ENCODE measurements at regions not wholly inside any gene's neighbourhood (a gene's known extent, or its start where the extent isn't known, plus 50 kb on each side); places are given as distances from the start of the nearest gene placed in this dataset.
"Not testable (repeated sequence)": the region's sequence is repeated elsewhere in the genome, so short reads cannot be mapped to it uniquely, and the experiment has no call there.

GRCh38 chr2:154961676-154962075 is 263.2 kb downstream of the KCNJ3 start:
- Histone ChIP-seq H3K79me2 (ENCODE audit: control insufficient read depth, low read length) (no peaks in the 10 kb centered on the region), H3K4me3 (ENCODE audit: low read length) (no peak overlapping the region), H4K20me1 (ENCODE audit: control insufficient read depth, insufficient read depth, low read depth, low read length) (no peaks in the 10 kb centered on the region), H3K27me3 (ENCODE audit: control insufficient read depth, low read length) (no peaks in the 10 kb centered on the region), H3K4me2 (ENCODE audit: low read length) (no peak overlapping the region), H3K4me1 (ENCODE audit: control insufficient read depth, low read length) (no peaks in the 10 kb centered on the region), H3K36me3 (ENCODE audit: control insufficient read depth, low read length) (no peaks in the 10 kb centered on the region), H3K9me3 (ENCODE audit: control insufficient read depth, insufficient read depth, low read length) (no peaks in the 10 kb centered on the region), H3F3A (ENCODE audit: control insufficient read depth, insufficient read depth) (no peaks in the 10 kb centered on the region), H3K27ac (ENCODE audit: low read depth, low read length) (no peak overlapping the region), H3K9me2 (replicated peaks; ENCODE audit: control insufficient read depth, low read length) (no peaks in the 10 kb centered on the region)
- no peak for TF ChIP-seq EZH2phosphoT487 (IDR thresholded peaks at IDR 0.05; ENCODE audit: borderline replicate concordance, low read length)
- no peak for TF ChIP-seq CTCF (IDR thresholded peaks at IDR 0.05; ENCODE audit: low read depth, low read length, poor library complexity, severe bottlenecking)

GRCh38 chr2:154960802-154961583 is 262.5 kb downstream of the KCNJ3 start:
- H4K20me1 ChIP-seq (ENCODE audit: control insufficient read depth, insufficient read depth, low read depth, low read length): no peaks in the 10 kb centered on the region
- no peaks in the 10 kb centered on the region for H3F3A ChIP-seq (ENCODE audit: control insufficient read depth, insufficient read depth)
- H3K27ac ChIP-seq (ENCODE audit: low read depth, low read length): no peak overlapping the region
- H3K9me2 ChIP-seq (replicated peaks; ENCODE audit: control insufficient read depth, low read length): no peaks in the 10 kb centered on the region
- H3K9me3 ChIP-seq (ENCODE audit: control insufficient read depth, insufficient read depth, low read length): no peaks in the 10 kb centered on the region
- H3K4me3 ChIP-seq (ENCODE audit: low read length): no peak overlapping the region
- H3K4me2 ChIP-seq (ENCODE audit: low read length): no peak overlapping the region
- no peaks in the 10 kb centered on the region for H3K36me3 ChIP-seq (ENCODE audit: control insufficient read depth, low read length)
- no peaks in the 10 kb centered on the region for H3K79me2 ChIP-seq (ENCODE audit: control insufficient read depth, low read length)
- H3K27me3 ChIP-seq (ENCODE audit: control insufficient read depth, low read length): no peaks in the 10 kb centered on the region
- H3K4me1 ChIP-seq (ENCODE audit: control insufficient read depth, low read length): no peaks in the 10 kb centered on the region
- TF ChIP-seq EZH2phosphoT487 (IDR thresholded peaks at IDR 0.05; ENCODE audit: borderline replicate concordance, low read length) (no peak), CTCF (IDR thresholded peaks at IDR 0.05; ENCODE audit: low read depth, low read length, poor library complexity, severe bottlenecking) (no peak)

- H3K4me3 ChIP-seq (ENCODE audit: low read length): no peak overlapping the region
- H3F3A ChIP-seq (ENCODE audit: control insufficient read depth, insufficient read depth): no peaks in the 10 kb centered on the region
- H3K27me3 ChIP-seq (ENCODE audit: control insufficient read depth, low read length): no peaks in the 10 kb centered on the region
- no peak overlapping the region for H3K27ac ChIP-seq (ENCODE audit: low read depth, low read length)
- TF ChIP-seq EZH2phosphoT487 (IDR thresholded peaks at IDR 0.05; ENCODE audit: borderline replicate concordance, low read length) (no peak), CTCF (IDR thresholded peaks at IDR 0.05; ENCODE audit: low read depth, low read length, poor library complexity, severe bottlenecking) (no peak)
- H3K36me3 ChIP-seq (ENCODE audit: control insufficient read depth, low read length): no peaks in the 10 kb centered on the region
- H3K79me2 ChIP-seq (ENCODE audit: control insufficient read depth, low read length): no peaks in the 10 kb centered on the region
- no peaks in the 10 kb centered on the region for H3K9me2 ChIP-seq (replicated peaks; ENCODE audit: control insufficient read depth, low read length)
- no peaks in the 10 kb centered on the region for H4K20me1 ChIP-seq (ENCODE audit: control insufficient read depth, insufficient read depth, low read depth, low read length)
- H3K4me2 ChIP-seq (ENCODE audit: low read length): no peak overlapping the region
- H3K4me1 ChIP-seq (ENCODE audit: control insufficient read depth, low read length): peaks cover 9% of the 10 kb centered on the region
- H3K9me3 ChIP-seq (ENCODE audit: control insufficient read depth, insufficient read depth, low read length): no peaks in the 10 kb centered on the region; the same call in 1 of the 2 replicates
Observed at GRCh38 chr2:154952346-154952980, 254.0 kb downstream of the KCNJ3 start.

GRCh38 chr2:154947416-154947815 is 248.9 kb downstream of the KCNJ3 start:
- H3K9me3 ChIP-seq (ENCODE audit: control insufficient read depth, insufficient read depth, low read length); H3K27ac ChIP-seq (ENCODE audit: low read depth, low read length); H3K27me3 ChIP-seq (ENCODE audit: control insufficient read depth, low read length); H3K4me2 ChIP-seq (ENCODE audit: low read length); H3K4me3 ChIP-seq (ENCODE audit: low read length); H3K4me1 ChIP-seq (ENCODE audit: control insufficient read depth, low read length); H3K79me2 ChIP-seq (ENCODE audit: control insufficient read depth, low read length); H4K20me1 ChIP-seq (ENCODE audit: control insufficient read depth, insufficient read depth, low read depth, low read length); H3F3A ChIP-seq (ENCODE audit: control insufficient read depth, insufficient read depth); H3K36me3 ChIP-seq (ENCODE audit: control insufficient read depth, low read length); H3K9me2 ChIP-seq (replicated peaks; ENCODE audit: control insufficient read depth, low read length): not testable (repeated sequence)

Data from DOHH2 (cell line).